ENCODE measurements at regions not wholly inside any gene's neighbourhood (a gene's known extent, or its start where the extent isn't known, plus 50 kb on each side); places are given as distances from the start of the nearest gene placed in this dataset.

DNA sequence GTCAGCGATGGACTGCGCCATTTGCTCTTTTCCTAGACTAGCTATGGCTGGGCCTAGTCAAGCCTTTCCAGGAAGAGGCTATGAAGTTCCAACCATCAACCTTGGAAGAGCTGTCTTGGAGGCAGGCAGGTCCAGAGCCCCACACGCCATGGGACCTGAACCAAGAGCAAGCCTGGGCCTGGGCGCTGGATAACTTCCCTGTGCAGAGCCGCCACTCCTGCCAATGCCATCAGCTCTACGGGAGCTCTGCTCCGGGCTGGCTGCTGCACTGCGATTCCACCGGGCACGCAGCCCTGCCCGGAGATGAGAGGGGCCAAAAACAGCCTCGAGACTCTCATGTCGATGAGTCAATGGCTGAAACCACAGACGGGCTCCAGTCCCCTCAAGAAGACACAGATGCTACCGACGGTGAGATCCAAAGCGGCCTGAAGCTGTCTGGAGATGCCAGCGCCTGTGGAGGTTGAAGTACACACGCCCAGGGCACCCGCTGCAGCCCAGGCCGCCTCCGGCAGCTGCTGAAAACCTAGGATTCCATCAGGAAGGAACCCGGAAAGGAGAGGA lies 103.7 kb upstream of the SELENOP start:
- Histone ChIP-seq H3K4me3 (ENCODE audit: low read length) (no peak overlapping the region), H3K36me3 (ENCODE audit: control insufficient read depth, insufficient read depth, low read length) (no peaks in the 10 kb centered on the region), H3K9me3 (ENCODE audit: control insufficient read depth, insufficient read depth, low read length) (no peaks in the 10 kb centered on the region), H3K27ac (ENCODE audit: low read length) (no peak overlapping the region), H3K27me3 (ENCODE audit: control insufficient read depth, insufficient read depth, low read length) (no peaks in the 10 kb centered on the region), H3K4me1 (ENCODE audit: control insufficient read depth, insufficient read depth, low read length) (no peaks in the 10 kb centered on the region)
- H3K27me3 Mint-ChIP-seq (ENCODE audit: low read depth in 2 of 2): no peaks in the 10 kb centered on the region
- H3K4me1 Mint-ChIP-seq: no peaks in the 10 kb centered on the region
- no peaks in the 10 kb centered on the region for H3K9me3 Mint-ChIP-seq
- no peak for ATAC-seq
- intact Hi-C loops (cut with micrococcal nuclease): no loop called here
- no peak overlapping the region for H3K4me3 Mint-ChIP-seq
- no peak for DNase-seq
- TF ChIP-seq CTCF (IDR thresholded peaks at IDR 0.05): no peak
- WGBS (ENCODE audit: insufficient coverage): 96% methylated on average over 23 of the region's 23 CpGs
- H3K36me3 Mint-ChIP-seq: no peaks in the 10 kb centered on the region
- no peak overlapping the region for H3K27ac Mint-ChIP-seq

- Mint-ChIP-seq H3K4me3 (no peak overlapping the region), H3K36me3 (no peaks in the 10 kb centered on the region), H3K27me3 (ENCODE audit: low read depth in 2 of 2) (peaks cover under 1% of the 10 kb centered on the region in 2 donors), H3K27ac (no peak overlapping the region), H3K9me3 (no peaks in the 10 kb centered on the region), H3K4me1 (peaks cover 8 to 14% of the 10 kb centered on the region in 2 donors)
- no peak overlapping the region for H3K4me3 ChIP-seq (ENCODE audit: low read length)
- intact Hi-C loops (cut with micrococcal nuclease): loop anchor here (1.0 kb wide), 3 partner anchors 81 to 193 kb away; partner anchors contain the start of gene ANXA2R
- WGBS (ENCODE audit: insufficient coverage): 78% methylated on average over 4 of the region's 8 CpGs
- H3K36me3 ChIP-seq (ENCODE audit: control insufficient read depth, insufficient read depth, low read length): no peaks in the 10 kb centered on the region
- H3K27ac ChIP-seq (ENCODE audit: low read length): no peak overlapping the region
- ATAC-seq: peak in 2 of 3 donors; percentile 36 to 49
- peak in 1 of 2 donors; percentile 81 for DNase-seq
- H3K4me1 ChIP-seq (ENCODE audit: control insufficient read depth, insufficient read depth, low read length): peaks cover 8% of the 10 kb centered on the region
- H3K9me3 ChIP-seq (ENCODE audit: control insufficient read depth, insufficient read depth, low read length): no peaks in the 10 kb centered on the region
- peak; percentile 59 for TF ChIP-seq CTCF (IDR thresholded peaks at IDR 0.05)
- no peaks in the 10 kb centered on the region for H3K27me3 ChIP-seq (ENCODE audit: control insufficient read depth, insufficient read depth, low read length)
These were observed 100.6 kb upstream of the SELENOP start for GRCh38 chr5:42912184-42912798.

GRCh38 chr5:42908509-42909488 lies 97.1 kb upstream of the SELENOP start:
- WGBS (ENCODE audit: insufficient coverage): 10% methylated on average over 24 of the region's 30 CpGs
- peaks cover 8 to 14% of the 10 kb centered on the region in 2 donors for H3K4me1 Mint-ChIP-seq
- TF ChIP-seq CTCF (IDR thresholded peaks at IDR 0.05): peak; percentile 81
- Histone ChIP-seq H3K4me3 (ENCODE audit: low read length) (peak overlapping the region; percentile 67), H3K27me3 (ENCODE audit: control insufficient read depth, insufficient read depth, low read length) (no peaks in the 10 kb centered on the region), H3K4me1 (ENCODE audit: control insufficient read depth, insufficient read depth, low read length) (peaks cover 8% of the 10 kb centered on the region), H3K27ac (ENCODE audit: low read length) (peak overlapping the region; percentile 41), H3K9me3 (ENCODE audit: control insufficient read depth, insufficient read depth, low read length) (no peaks in the 10 kb centered on the region), H3K36me3 (ENCODE audit: control insufficient read depth, insufficient read depth, low read length) (no peaks in the 10 kb centered on the region)
- intact Hi-C loops (cut with micrococcal nuclease): loop anchor here (2.0 to 5.0 kb wide), 6 partner anchors 42 to 484 kb away; partner anchors contain the start of gene HMGCS1
- peak overlapping the region; percentile 96 for H3K4me3 Mint-ChIP-seq
- H3K9me3 Mint-ChIP-seq: no peaks in the 10 kb centered on the region
- DNase-seq (peak; percentile 83 to 98), ATAC-seq (peak; percentile 84 to 95 (median 93))
- H3K27me3 Mint-ChIP-seq (ENCODE audit: low read depth in 2 of 2): peaks cover 15 to 26% of the 10 kb centered on the region in 2 donors
- no peaks in the 10 kb centered on the region for H3K36me3 Mint-ChIP-seq
- H3K27ac Mint-ChIP-seq: peak overlapping the region; percentile 86 to 90
